8988T (cell line): ENCODE measurements at regions not wholly inside any gene's neighbourhood (a gene's known extent, or its start where the extent isn't known, plus 50 kb on each side); places are given as distances from the start of the nearest gene placed in this dataset.
"Not testable (repeated sequence)": the region's sequence is repeated elsewhere in the genome, so short reads cannot be mapped to it uniquely, and the experiment has no call there.

Experiments used
- DNase-seq: peaks from one replicate; pipeline ENCODE4 v3.0.0; 2011

DNA sequence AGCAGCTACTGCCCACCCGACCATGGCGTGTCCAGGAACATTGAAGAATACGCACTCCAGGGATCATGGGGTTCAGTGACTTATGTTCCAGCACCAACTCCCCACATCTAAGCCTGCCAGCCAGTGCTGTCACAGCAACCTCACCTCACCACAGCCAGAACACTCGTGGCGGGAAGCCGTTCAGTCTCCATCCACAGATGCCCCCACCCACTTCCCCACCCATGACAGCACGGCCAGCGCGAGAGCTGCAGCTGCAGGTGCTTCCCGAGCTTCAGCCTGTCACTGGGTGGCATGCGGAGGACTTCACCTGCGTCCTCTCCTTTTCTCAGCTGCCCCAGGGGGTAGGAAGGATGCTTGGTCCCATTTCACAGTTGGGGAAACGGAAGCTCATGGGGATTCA, 50.3 kb downstream of the RBFOX3 start:
- DNase-seq, result no peak

DNA sequence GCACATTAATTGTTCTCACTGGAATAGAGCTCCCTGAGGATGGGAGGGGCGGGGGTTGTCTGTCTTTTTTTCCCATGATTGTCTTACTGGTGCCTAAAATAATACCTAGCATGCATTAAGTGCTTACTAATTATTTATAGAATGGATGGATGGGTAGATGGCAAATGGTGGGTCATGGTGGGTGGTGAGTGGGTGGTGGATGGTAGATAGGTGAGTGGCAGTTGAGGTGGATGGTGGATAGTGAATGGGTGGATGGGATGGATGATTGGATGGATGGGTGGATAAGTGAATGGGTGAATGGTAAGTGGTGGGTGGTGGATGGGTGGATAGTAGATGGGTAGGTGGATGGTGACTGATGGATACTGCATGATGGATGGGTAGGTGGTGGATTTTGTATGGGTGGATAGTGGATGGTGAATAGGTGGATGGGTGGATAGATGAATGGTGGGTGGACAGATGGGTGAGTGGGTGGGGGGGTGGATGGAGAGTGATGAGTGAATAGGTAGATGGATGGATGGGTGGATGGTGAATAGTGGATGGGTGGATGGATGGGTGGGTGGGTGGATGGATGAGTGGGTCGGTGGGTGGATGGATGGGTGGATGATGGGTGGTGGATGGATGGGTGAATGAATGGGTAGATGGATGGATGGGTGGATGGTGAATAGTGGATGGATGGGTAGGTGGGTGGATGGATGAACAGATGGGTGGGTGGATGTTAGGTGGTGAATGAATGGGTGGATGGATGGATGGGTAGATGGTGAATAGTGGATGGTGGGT, 51.6 kb downstream of the RBFOX3 start:
- no peak for DNase-seq

DNA sequence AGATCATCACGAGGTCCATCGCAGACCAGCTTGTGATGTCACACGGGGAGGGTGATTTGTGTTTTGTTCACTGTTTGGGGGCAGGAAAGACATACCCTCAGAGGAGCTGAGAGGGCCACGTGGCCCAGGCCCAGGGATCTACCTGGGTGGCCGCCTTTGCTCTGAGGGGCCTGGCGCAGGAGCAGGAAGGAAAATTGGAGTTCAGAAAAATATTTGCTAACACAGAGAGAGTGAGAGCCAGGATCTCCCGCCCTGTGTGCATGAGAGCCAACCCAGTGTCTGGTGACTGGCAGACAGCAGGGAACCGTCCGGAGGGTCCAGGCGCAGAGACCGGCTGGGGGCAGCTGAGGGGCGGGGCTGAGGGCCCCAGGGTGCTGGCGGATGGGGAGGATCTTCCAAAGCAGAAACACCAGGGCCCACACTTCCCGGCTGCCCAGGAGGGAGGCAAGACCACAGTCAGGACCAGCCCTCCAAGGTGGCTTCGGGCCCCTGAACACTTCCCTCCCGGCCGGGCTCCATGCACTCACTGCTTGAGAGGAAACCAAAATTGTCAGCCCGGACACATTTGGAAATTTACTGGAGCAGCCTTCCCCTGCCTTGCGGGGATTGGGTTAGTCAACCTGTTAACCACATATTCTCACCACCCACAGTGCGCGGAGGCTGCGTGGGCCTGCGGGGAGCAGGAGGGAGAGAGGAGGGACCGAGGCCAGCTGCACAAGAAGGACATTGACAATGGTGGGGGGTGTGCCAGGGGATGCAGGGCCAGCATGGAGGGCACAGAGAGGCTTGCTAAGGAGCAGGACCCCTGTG, 52.6 kb downstream of the RBFOX3 start:
- DNase-seq, result no peak

DNA sequence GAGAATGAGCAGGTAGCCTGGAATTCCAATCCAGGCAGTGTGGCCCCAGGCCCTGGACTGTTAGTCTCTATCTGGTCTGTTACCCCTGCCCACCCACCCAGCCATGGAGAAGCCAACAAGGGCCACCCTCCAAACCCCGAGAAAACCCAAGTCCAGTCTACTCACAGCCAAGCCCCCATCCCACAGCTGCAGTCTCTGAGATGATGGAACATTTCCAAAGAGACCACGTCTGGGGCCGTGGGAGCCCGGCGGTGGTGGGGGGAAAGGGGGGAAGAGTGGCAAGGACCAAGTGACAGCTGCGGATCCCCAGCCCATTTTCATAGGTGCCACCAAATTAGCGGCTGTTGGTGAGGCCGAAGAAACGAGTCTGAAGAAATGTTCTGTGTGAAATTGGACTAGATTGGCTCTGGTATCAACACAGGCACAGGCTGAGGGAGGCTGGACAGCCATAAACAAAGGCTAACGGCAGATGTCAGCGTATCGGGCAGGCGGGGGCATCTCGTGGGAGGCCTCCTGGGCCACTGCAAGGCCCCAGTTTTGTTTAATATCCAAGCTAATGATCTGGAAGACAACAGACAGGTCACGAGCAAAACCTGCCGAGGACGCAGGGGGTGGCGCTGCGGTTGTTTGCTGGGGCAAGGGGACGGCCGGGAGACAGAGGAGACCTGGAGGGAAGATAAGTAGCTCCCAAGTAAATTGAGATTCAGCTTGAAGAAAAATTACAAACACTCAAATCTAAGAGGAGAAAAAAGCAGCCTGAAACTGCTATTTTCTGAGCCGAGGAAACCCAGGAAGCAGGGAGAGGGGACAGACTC, 53.4 kb downstream of the RBFOX3 start:
- DNase-seq, result no peak

DNA sequence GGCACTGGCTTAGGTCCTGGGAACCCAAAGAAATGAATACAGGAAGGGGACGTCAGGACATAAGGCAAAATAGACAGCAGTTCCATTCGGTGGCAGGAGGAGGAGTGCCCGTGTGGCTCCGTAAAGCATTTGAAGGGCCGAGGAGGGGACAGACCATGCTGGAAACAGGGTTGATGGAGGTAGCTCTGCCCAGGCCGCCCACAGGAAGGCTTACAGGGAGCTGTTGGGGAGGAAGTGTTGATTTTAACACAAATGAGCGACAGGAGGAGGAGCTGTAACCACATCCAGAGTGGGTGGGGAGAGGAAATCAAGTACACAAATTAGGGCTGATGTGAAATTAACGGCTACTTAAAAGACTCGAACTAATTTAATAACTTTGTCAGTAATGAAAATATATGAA, 54.6 kb downstream of the RBFOX3 start:
- DNase-seq, result no peak

DNA sequence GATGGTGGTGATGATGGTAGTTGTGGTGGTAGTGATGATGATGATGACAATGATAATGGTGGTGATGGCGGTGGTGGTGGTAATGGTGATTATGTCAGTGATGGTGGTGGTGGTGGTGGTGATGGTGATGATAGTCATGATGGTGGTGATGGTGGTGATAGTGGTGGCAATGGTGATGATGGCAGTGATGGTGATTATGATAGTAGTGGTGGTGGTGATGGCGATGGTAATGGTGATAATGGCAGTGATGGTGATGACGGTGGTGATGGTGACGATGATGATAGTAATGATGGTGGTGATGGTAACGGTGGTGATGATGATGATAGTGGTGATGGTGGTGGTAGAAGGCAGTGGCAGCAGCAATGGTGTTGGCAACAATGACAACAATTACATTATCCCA, 55.3 kb downstream of the RBFOX3 start:
- no peak for DNase-seq

DNA sequence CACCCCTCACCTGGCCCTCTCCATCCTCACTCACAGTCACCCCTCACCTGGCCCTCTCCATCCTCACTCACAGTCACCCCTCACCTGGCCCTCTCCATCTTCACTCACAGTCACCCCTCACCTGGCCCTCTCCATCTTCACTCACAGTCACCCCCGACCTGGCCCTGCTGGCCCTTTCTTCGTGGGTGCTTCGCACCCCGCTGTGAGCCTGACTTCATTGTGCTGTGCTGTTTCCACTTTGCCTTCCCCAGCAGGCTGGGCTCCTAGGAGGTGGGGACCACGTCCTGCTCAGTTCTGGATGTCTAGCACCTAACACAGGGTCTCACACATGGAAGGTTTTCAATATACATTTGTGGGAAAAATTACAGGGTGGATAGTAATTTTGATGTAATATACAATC, 56.5 kb downstream of the RBFOX3 start:
- DNase-seq, result not testable (repeated sequence)

DNA sequence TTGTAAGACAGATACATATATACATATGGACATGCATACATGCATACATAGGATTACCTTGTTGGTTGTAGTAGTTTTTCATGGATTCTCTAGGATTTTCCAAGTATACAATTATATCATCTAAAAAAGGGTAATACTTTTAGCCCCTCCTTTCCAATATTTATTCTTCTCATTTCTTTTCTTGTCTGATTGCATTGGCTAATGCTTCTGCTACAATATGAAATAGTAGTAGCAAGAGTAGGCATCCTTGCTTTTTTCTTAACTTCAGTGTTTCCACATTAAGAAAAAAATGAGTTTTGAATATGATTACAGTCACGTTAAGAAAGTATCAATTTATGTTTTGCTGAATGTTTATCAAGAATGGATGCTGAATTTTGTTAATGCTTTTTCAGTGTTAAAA, 58.0 kb downstream of the RBFOX3 start:
- DNase-seq, result no peak

DNA sequence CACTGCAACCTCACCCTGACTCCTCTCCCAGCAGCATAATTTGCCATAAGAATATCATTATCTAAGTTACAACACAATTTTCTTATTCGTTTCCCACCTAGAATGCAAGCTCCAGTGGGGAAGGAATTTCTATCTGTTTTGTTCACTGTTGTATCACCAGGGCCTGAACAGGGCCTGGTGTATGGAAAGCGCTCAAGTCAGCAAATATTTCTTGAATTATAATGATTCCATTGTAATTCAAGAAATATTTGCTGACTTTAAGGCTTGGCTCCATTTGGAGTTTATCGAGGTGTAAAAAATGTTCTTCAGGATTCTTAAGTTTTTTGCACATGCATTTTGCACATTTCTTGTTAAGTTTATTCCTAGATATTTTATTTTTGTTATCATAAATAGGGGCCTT, 58.4 kb downstream of the RBFOX3 start:
- DNase-seq, result no peak

DNA sequence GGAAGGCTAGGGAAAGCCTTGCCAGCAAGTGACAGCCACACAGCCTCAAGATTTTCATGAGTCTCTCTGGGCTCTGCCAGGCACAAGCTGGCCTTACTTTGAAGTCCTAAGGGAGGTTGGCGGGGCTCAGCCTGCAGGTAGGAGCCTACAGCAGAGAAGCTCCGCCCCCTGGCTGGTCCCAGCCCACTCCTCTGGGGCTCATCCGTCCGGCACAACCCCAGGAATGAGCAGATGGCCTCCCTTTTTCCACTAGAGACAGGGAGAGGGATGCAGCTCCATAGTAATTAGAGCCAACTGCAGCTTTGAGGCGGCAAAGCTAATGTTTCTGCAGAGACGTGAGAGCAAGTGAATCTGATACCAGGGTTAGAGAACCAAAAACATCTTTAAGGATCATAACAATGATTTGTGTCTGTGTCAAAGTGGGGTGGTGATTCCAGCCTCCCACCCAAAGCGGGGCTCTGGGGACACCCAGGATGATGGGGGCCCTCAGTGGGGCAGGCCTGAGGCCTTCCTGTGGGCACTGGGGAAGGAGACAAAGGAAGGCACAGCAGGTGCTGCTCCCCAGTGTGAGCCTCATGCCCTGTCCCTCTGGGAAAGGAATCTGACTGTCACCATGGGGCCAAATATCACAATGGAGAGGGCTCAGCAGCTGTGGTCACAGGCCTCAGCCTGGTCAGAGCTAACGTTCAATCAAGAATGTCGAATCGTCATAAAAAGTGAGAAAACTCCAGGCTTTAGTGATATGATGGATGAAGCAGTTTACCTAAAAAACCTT, 61.5 kb downstream of the RBFOX3 start:
- no peak for DNase-seq

DNA sequence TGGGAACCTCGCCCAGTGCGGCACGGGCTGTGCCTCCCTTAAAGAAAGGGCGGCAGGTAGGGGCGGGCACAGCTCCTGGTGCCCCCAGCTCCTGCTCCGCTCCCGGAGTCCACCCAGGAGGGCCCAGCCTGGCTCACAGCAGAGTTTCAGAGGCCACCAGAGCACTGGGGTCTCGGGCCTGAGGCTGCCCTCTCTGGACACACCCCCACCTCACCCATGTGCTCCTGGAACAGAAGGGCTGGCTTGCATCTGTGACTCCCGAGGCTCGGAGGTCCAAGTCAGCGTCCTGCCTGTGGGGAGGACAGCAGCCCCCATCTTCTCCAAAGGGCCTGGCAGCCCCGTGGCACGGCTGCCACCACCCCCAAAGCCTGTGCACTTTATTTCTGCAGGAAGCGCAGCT, 62.7 kb downstream of the RBFOX3 start:
- DNase-seq, result no peak

DNA sequence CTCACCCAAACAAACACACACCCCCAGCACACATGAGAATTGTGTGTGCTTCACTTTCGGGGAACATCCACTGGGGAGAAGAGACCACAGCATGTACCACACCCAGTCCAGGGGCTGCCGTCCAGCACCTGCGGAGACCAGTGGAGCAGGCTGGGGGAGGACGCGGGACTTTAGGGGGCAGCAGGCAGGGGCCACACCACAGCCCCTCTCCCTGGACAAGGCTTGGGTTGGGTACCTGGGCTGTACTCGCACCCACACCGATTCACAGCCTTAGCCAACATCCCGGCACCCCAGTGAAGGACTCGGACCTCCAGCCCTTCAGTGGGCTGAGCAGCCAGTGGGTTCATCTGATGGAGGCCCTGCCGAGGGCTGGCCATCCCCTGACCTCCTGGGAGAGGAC, 63.3 kb downstream of the RBFOX3 start:
- no peak for DNase-seq

DNA sequence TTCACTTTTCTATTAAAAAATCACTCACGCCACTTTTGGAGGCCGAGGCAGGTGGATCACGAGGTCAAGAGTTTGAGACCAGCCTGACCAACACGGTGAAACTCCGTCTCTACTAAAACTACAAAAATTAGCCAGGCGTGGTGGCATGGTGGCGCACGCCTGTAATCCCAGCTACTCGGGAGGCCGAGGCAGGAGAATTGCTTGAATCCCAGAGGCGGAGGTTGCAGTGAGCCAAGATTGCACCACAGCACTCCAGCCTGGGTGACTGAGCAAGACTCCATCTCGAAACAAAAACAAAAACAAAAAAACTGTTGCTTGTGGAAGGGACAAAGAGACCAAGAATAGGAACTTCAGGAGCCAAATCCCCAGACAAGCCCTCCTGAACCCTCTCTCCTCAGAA, 63.7 kb downstream of the RBFOX3 start:
- DNase-seq, result not testable (repeated sequence)

DNA sequence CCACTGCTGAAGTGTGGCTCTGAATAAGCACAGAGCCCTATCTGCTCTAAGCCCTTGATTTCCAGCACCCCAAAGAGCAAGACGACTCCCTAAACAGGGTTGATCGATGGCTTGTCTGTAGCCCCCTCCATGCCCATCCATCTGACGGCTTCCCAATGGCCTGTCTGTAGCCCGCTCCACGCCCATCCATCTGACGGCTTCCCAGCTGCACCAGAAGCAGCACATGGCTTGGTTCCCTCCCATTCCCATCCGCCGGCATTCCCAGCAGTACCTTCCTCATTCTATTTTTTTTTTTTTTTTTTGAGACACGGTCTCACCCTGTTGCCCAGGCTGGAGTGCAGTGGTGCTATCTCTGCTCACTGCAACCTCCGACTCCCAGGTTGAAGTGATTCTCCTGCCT, 64.5 kb downstream of the RBFOX3 start:
- DNase-seq, result no peak

DNA sequence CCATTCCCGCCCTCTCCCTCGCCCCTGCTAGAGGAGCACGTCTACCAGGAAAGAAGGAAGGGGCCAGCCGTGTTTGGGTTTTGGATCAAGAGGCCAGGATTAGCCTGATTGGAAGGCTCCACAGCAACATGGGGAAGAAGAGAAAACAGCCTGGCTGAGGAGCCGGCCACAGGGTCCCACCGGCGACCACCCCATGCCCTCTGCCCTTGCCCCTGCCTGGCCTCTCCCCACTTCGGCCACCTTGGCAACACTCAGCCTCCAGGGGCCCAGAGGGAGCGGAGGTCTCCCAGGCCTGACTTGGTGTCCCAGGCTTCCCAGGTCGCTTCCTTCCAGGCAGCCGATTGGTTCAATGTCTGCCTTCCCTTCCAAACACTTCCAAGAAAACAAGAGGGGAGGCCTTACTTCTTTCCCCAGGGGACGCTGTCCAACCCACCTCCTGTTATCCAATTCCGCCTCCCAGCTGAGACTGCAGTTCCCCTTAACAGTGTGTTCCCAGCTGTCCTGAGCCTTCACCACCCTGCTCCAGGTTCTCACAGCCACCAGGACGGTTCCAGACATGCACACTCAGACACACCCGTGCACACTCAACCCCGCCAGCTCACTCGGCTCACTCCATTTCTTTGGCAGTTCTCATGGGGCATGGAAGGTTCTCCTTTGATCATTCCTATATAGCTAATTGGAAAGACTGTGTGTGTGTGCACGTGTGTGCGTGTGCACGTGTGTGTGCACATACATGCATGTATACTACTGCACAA, 65.4 kb downstream of the RBFOX3 start:
- no peak for DNase-seq

DNA sequence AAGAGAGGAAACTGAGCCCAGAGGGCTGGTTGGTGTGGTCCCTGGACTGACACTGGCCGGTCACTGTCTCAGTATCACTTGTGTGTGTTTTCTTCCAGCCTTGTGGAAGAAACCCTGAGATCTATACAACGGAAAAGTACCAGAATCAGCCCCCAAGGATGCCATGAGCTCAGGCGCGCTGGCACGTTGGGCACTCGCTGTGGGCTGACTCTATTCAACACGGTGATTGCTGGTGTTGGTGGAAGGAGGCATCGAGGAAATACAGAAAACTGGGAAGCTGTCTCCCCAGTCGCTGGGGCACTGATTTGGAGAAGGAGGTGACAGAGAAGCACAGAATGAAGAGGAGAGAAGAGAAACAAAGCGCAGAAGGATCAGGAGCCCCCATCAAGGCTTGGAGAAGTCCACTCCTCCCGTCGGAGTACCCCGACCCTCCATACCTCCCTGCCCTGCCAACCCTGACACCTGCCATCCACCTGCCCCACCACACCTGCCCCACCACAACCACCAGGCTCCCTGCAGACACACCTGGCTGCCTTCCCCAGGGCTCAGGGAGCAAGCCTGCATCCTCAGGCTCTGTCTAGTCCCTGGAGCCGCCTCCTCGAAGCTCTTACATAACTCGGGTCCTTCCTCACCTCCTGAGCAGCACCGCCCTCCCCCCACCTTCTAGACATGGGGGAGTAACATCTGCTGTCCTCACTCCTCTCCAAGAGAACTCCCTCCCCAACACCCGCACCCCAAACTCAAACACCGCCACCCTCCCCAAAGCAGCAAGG, 66.5 kb downstream of the RBFOX3 start:
- DNase-seq, result no peak

DNA sequence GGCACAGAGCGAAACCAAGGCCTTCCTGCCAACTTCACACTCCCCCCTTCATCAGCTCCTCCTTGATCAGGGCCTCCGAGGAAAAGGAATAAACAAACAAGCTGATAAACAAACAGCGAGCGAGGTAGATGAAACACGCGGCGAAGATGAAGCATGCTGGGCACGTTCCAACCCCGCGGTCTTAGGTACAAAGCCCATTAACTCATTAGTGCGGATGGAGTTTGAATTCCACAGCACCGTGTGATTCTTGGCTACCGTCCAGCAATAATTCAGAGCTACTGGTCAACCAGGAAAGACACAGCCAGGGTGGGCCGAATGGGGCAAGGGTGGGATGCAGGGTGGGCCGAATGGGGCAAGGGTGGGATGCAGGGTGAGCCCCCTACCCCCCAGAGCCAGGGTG, 67.3 kb downstream of the RBFOX3 start:
- DNase-seq, result no peak

DNA sequence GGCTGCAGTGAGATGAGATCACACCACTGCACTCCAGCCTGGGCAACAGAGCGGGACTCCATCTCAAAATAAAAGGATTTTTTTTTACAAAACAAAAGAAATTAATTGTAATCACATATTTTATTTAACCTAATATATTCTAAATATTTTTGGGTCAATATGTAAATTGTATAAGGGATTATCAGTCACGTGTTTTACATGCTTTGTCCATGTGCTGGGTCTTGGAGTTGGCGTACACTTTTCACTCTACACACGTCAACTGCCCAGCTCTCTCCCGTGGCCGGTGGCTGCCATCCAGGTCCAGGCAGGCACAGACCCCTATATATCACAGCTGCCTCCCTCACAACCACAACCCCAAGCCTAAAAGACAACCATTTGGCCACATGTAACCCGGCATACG, 68.1 kb downstream of the RBFOX3 start:
- no peak for DNase-seq

DNA sequence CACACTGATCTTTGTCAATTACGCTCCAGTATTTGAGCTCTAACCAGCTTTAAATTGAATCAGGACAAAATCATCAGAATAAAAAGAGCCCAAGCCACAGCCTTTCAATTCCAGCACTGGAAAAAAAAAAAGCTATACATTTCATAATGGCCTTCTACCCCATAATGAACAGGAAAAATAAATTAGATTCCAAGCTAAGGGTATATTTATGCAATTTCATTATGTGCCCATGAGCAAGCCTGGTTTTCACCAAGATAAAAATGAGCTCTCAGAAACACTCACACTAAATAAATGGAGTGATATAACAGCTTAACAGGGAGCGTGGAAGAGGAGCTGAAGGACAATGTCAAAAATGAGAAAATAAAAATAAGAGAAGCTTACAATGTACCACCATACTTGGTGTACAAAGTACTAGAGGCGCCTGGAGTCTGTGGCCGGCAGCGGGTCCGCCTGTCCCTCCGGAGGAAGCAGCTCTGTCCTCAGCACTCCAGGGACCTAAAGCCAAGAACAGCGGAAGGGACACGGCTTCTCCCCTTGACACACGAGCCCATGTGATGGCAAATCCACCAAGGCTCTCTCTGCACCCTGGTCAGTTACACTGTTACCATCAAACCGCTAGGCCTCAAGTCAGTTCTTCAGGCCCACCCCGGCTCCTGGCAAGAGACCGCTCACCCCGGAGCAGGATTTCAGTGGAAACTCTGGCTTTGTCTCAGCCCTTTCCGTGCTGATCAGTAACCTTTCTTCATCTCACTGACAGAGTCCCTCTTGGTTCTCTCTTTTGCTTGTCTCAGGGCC, 69.6 kb downstream of the RBFOX3 start:
- no peak for DNase-seq

DNA sequence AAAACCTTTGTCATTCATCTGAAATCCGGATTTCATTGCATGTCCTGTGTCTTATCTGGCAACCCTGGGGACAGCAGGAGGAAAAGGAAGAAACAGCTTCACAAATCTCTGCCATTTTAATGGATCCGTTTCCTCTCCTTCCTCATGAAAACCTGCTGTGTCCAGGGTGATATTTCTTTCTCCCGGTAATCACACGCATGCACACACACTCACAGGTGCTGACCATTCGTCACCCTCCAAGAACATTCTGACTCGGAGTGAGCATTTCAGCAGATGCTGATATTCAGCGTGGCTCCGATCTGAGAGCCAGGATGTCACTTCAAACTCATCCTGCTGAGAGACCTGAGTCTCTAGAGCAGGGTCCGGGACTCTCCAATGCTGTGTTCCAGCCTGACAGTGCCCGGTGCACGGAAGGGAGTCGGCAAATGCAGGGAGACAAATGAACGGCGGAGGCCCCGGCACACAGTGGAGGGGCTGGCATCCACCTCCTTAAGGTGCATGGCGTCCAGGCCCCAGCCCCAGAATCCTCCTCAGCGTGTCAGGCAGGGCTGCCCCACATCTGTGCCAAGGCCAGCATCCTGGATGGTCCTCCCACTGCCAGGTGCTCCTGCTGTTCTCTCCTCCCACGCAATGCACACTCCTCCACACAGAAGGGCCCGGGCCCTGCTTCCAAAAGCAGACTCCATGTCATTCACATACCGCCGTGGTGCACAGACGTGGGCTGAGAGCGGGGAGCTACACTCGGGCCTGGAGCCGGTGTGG, 70.7 kb downstream of the RBFOX3 start:
- DNase-seq, result no peak
